AG20443 (cell line): ENCODE measurements at regions not wholly inside any gene's neighbourhood (a gene's known extent, or its start where the extent isn't known, plus 50 kb on each side); places are given as distances from the start of the nearest gene placed in this dataset.
"Not testable (repeated sequence)": the region's sequence is repeated elsewhere in the genome, so short reads cannot be mapped to it uniquely, and the experiment has no call there.

Source experiments
- DNase-seq: peaks from one replicate; pipeline ENCODE4 v3.0.0; 2012; ENCODE audit warnings: low spot score, mixed read lengths

GRCh38 chr14:36411951-36412350, 91.5 kb upstream of the MBIP start:
- not testable (repeated sequence) for DNase-seq

- no peak for DNase-seq
Observed at GRCh38 chr14:36408388-36408787, 88.0 kb upstream of the MBIP start.

- DNase-seq: no peak
Observed at GRCh38 chr14:36405589-36406274, 85.3 kb upstream of the MBIP start.

- DNase-seq: no peak
Observed at GRCh38 chr14:36402867-36403266, 82.4 kb upstream of the MBIP start.

- no peak for DNase-seq
Observed at GRCh38 chr14:36398463-36399291, 78.2 kb upstream of the MBIP start.

- DNase-seq: no peak
Observed at GRCh38 chr14:36397357-36397756, 76.9 kb upstream of the MBIP start.

- DNase-seq: no peak
Observed at GRCh38 chr14:36396798-36397197, 76.4 kb upstream of the MBIP start.

GRCh38 chr14:36394593-36394992, 74.2 kb upstream of the MBIP start:
- no peak for DNase-seq

- no peak for DNase-seq
Observed at GRCh38 chr14:36390718-36391117, 70.3 kb upstream of the MBIP start.

- peak; percentile 22 for DNase-seq
Observed at GRCh38 chr14:36383767-36384431, 63.5 kb upstream of the MBIP start.

- DNase-seq: peak; percentile 84
Observed at GRCh38 chr14:36373982-36374673, 53.7 kb upstream of the MBIP start.
